Bronchial epithelial cell (primary cell): ENCODE measurements at regions not wholly inside any gene's neighbourhood (a gene's known extent, or its start where the extent isn't known, plus 50 kb on each side); places are given as distances from the start of the nearest gene placed in this dataset.

Experiments
- DNase-seq: peaks from one replicate; pipeline ENCODE4 v3.0.0-alpha.2; 2010; ENCODE audit warnings: low read depth
- FAIRE-seq: peaks from 2 replicates; lab custom pipeline; 2011; peaks lifted over from hg19 to GRCh38; lab: Jason Lieb, UNC
- H3K27me3 ChIP-seq: 2 replicates; pipeline ENCODE4 v1.5.1; 2011; ENCODE audit warnings: low read length; ENCODE audit not compliant: control insufficient read depth, insufficient read depth
- H3K36me3 ChIP-seq: 2 replicates; pipeline ENCODE4 v1.5.1; 2011; ENCODE audit warnings: low read length; ENCODE audit not compliant: control insufficient read depth, insufficient read depth
- H3K4me3 ChIP-seq: 2 replicates; pipeline ENCODE4 v1.5.1; 2011; ENCODE audit warnings: mild to moderate bottlenecking, low read depth, low read length, control low read depth
- TF ChIP-seq, protein P1 (sequence below): IDR thresholded peaks from 2 replicates; pipeline ENCODE4 v1.5.1; 2011; ENCODE audit warnings: mild to moderate bottlenecking, moderate library complexity, low read length, control low read depth, inconsistent platforms; ENCODE audit not compliant: insufficient read depth, severe bottlenecking

DNA sequence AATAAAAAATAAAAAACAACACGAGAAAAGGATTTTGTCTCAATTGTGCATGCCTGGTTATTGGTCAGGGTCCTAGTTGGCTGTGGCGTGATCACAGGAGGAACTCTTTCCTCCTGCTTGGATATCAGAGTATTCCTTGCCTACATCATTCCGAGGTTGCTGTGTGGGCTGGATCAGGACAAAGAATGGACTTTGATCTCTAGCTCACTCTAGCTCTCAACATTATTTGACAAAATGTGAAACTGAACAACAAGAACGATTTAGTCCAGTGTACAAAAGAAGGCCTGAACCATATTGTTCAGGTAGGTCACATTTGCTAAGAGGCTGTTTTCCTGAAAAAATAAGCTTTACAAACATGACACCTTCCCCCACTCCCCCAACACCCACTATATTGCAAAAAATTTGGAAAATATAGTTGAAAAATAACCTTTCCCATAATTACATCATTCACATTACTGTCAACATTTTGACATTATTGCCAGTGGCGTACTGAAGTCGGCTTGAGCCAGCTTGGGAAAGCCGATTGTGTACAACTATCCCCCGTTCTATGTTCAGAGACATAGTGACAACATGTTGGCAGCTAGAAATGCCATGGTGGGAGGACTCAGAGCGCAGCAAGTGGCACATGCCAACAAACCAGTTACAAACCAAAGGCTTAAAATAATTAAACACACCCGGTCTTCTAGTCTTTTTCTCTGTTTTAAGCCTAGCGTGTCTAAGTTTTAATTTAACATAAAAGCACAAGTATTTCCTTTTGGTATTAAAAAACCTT is 179.0 kb downstream of the LPIN1 start:
- TF ChIP-seq, protein P1, sequence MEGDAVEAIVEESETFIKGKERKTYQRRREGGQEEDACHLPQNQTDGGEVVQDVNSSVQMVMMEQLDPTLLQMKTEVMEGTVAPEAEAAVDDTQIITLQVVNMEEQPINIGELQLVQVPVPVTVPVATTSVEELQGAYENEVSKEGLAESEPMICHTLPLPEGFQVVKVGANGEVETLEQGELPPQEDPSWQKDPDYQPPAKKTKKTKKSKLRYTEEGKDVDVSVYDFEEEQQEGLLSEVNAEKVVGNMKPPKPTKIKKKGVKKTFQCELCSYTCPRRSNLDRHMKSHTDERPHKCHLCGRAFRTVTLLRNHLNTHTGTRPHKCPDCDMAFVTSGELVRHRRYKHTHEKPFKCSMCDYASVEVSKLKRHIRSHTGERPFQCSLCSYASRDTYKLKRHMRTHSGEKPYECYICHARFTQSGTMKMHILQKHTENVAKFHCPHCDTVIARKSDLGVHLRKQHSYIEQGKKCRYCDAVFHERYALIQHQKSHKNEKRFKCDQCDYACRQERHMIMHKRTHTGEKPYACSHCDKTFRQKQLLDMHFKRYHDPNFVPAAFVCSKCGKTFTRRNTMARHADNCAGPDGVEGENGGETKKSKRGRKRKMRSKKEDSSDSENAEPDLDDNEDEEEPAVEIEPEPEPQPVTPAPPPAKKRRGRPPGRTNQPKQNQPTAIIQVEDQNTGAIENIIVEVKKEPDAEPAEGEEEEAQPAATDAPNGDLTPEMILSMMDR, result no peak
- no peaks in the 10 kb centered on the region for H3K36me3 ChIP-seq
- DNase-seq (no peak), FAIRE-seq (no peak)
- no peaks in the 10 kb centered on the region for H3K27me3 ChIP-seq
- H3K4me3 ChIP-seq, result no peak overlapping the region

DNA sequence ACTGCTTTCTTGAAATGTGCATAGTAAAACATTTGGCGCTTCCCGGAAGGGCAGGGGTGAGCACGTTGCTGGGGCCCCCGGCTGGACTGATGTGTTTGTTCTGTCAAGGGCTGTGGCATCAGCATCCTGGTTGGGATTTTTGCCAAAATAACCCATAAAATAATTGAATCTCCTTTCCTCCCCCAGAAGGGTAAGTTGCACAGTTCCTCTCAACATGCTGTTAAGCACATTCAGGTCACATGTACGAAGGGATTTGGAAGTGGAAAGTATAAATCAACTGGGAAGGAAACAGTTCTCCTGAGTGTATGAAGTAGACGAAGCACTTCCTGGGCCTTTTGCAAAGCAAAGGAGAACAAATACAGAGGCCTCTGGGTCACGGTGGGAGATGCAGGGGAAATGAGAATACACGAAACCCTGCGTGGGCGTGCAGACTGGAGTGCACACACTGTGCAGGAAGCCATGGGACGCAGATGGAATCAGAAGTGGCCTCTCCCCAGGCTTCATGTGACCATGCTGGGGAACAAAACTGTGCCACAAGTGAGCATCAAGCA is 183.9 kb downstream of the LPIN1 start:
- Histone ChIP-seq H3K27me3 (no peaks in the 10 kb centered on the region), H3K36me3 (no peaks in the 10 kb centered on the region), H3K4me3 (no peak overlapping the region)
- FAIRE-seq, result no peak
- TF ChIP-seq, protein P1, result no peak
- no peak for DNase-seq

DNA sequence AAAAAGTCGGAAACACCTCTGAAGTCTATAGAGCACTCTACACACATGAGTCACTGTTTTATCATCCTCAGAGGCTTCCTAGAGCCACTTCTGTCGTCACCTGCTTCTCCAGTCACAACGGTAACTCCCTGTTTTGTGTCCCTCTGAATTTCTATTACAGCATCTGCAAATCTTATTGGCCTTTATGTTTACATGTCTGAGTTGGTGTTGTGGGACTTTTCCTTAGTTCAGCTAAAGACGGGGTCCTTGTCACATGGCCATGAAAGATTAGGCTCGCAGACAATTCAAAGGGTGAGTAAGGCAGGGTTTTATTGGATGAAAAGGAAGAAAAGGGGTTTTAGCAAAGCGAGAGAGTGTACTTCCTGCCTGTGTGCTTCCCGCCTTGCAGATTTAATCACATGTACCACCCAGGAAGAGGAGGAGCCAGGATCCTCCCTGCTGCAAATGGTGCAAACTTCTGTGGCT is 185.6 kb downstream of the LPIN1 start:
- Histone ChIP-seq H3K27me3 (no peaks in the 10 kb centered on the region), H3K36me3 (no peaks in the 10 kb centered on the region), H3K4me3 (no peak overlapping the region)
- TF ChIP-seq, protein P1, result no peak
- FAIRE-seq (no peak), DNase-seq (no peak)

DNA sequence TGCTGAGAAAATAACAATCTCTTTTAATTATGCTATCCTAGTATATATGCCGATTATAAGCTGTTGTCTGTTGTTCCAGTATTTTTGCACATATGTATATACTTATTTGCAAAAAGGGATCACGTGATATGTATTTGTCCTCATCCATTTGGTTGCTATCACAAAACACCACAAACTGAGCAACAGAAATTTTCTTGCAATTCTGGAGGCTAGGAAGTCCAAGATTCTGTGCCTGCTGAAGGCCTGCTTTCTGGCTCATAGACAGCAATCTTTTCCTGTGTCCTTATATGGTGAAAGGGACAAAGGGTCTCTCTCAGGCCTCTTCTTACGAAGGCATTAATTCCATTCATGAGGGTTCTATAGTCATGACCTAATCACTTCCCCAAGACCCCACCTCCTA is 186.5 kb downstream of the LPIN1 start:
- H3K4me3 ChIP-seq, result no peak overlapping the region
- no peak for FAIRE-seq
- DNase-seq, result no peak
- no peaks in the 10 kb centered on the region for H3K36me3 ChIP-seq
- TF ChIP-seq, protein P1, result no peak
- H3K27me3 ChIP-seq, result no peaks in the 10 kb centered on the region

DNA sequence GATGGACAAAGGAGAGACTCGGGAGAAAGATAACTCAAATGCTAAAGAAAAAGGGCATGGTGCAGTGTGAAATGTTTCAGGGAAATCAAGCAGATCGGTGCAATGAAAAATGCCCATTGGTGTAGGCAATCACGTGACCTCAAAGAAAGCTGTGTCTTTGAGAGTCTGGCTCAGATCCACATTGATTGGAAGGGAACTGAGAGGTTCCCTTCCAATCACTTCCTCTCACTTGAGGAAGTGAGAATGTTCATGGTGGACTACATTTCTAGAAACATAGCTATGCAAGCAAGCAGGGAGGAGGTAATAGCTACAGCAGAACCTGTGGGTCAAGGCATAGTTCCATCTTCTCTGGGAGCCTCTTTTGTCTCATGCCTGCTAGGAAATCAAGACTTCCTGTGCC is 187.4 kb downstream of the LPIN1 start:
- H3K36me3 ChIP-seq, result no peaks in the 10 kb centered on the region
- no peak for DNase-seq
- TF ChIP-seq, protein P1, result no peak
- no peak for FAIRE-seq
- H3K4me3 ChIP-seq, result no peak overlapping the region
- H3K27me3 ChIP-seq, result no peaks in the 10 kb centered on the region

DNA sequence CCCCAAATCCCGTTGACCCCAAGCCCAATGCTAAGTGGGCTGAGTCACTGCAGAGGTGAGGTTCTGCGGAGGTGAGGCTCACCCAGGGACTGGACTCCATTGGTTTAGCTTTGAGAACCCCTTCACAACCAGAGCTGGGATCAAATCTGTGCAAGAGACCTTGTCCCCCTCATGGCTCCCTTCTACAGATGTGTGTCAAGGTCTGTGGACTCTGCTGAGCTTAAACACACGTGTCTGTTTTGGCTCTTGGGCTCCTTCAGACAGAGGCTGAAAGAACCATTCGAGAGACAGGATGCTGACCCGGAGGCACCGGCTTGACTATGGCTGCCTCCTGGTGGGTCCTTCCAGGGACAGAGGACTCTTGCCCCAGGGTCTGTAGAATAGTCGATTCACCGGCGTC is 190.3 kb downstream of the LPIN1 start:
- TF ChIP-seq, protein P1, result no peak
- Histone ChIP-seq H3K27me3 (no peaks in the 10 kb centered on the region), H3K36me3 (no peaks in the 10 kb centered on the region), H3K4me3 (no peak overlapping the region)
- FAIRE-seq (no peak), DNase-seq (no peak)
